HepG2 (cell line): ENCODE measurements at regions not wholly inside any gene's neighbourhood (a gene's known extent, or its start where the extent isn't known, plus 50 kb on each side); places are given as distances from the start of the nearest gene placed in this dataset.

Source experiments
- ATAC-seq: fragments of 200-7000 bp; cut with Tn5 transposase; 3 replicates; pipeline ENCODE4 v1.9.1; 2020; ENCODE audit warnings: mild to moderate bottlenecking, moderate library complexity
- BruUV-seq: library from RNA; stranded (reverse); fragments of 400-500 nt; replicated peaks from 2 replicates; lab custom pipeline; 2021; lab: Mats Ljungman, UMichigan
- CTCF ChIA-PET: fragments of 300-600 bp; formaldehyde crosslinking; extraction: SDS; loops from one replicate; lab custom pipeline; 2021; ENCODE audit warnings: low total read pairs, inconsistent platforms, low intra/inter-chr PET ratio; lab: Yijun Ruan, JAX
- POLR2A ChIA-PET: fragments of 350-600 bp; sonication (Branson Sonifier 250); formaldehyde crosslinking; loops from one replicate; lab custom pipeline; 2020; ENCODE audit warnings: antibody characterized with exemption, inconsistent platforms; lab: Yijun Ruan, JAX
- DNase-seq: peaks from one replicate; pipeline ENCODE4 v3.0.0-alpha.2; 2015; ENCODE audit warnings: low spot score
- FAIRE-seq: peaks from 3 replicates; lab custom pipeline; 2011; peaks lifted over from hg19 to GRCh38; lab: Jason Lieb, UNC
- H2AFZ ChIP-seq: one replicate; pipeline ENCODE4 v1.6.1; 2011; ENCODE audit warnings: low read length, inconsistent platforms
- H3K27ac ChIP-seq: fragments of 300-600 bp; 3 replicates; pipeline ENCODE4 v1.8.0; 2011; ENCODE audit warnings: mixed run types, mild to moderate bottlenecking, mixed read lengths, low read length, inconsistent platforms; ENCODE audit not compliant: insufficient read depth; ENCODE audit errors: extremely low read length
- H3K27me3 ChIP-seq, 2 experiments: fragments of 200-600 bp in 1 of 2; 2 replicates in 1 of 2; 3 replicates in 1 of 2; pipeline versions ENCODE4 v1.6.0 to v1.8.0; 2011; ENCODE audit warnings: low read length in 2 of 2, mild to moderate bottlenecking in 2 of 2, moderate library complexity in 2 of 2, inconsistent platforms in 1 of 2; ENCODE audit not compliant: insufficient read depth in 2 of 2, control insufficient read depth in 1 of 2
- H3K36me3 ChIP-seq, 2 experiments: fragments of 200-600 bp in 1 of 2; replicated peaks in 1 of 2; 2 replicates in 1 of 2; 3 replicates in 1 of 2; pipeline versions ENCODE4 v1.5.1 to v1.8.0; 2011; ENCODE audit warnings: low read length in 2 of 2, inconsistent platforms in 1 of 2; ENCODE audit not compliant: insufficient read depth in 2 of 2, control insufficient read depth in 1 of 2
- H3K4me1 ChIP-seq: 2 replicates; pipeline ENCODE4 v1.5.1; 2012; ENCODE audit warnings: low read length, inconsistent platforms; ENCODE audit not compliant: insufficient read depth
- H3K4me2 ChIP-seq: 2 replicates; pipeline ENCODE4 v1.6.0; 2011; ENCODE audit warnings: low read depth, low read length, inconsistent platforms
- H3K4me3 ChIP-seq, 3 experiments: fragments of 200-600 bp in 1 of 3; sonication (generic), shearing (Covaris generic) in 1 of 3; replicated peaks in 1 of 3; 2 replicates each; pipeline ENCODE4 v1.5.1; 2011 to 2016; ENCODE audit warnings: low read length in 3 of 3, inconsistent platforms in 2 of 3, low read depth in 2 of 3, mild to moderate bottlenecking in 2 of 3, control low read depth in 1 of 3, mixed read lengths in 1 of 3; ENCODE audit not compliant: insufficient read depth in 1 of 3
- H3K79me2 ChIP-seq: one replicate; pipeline ENCODE4 v1.6.1; 2011; ENCODE audit warnings: low read length, inconsistent platforms; ENCODE audit not compliant: insufficient read depth
- H3K9ac ChIP-seq: 2 replicates; pipeline ENCODE4 v1.6.0; 2011; ENCODE audit warnings: mild to moderate bottlenecking, low read depth, low read length, inconsistent platforms; ENCODE audit not compliant: insufficient read depth
- H3K9me3 ChIP-seq: 2 replicates; pipeline ENCODE4 v1.5.1; 2012; ENCODE audit warnings: mild to moderate bottlenecking, low read length
- H4K20me1 ChIP-seq: 2 replicates; pipeline ENCODE4 v1.6.0; 2011; ENCODE audit warnings: inconsistent platforms, mild to moderate bottlenecking, low read length, moderate library complexity; ENCODE audit not compliant: insufficient read depth
- MED13 ChIP-seq: sonication (generic); formaldehyde crosslinking; IDR thresholded peaks from 2 replicates; pipeline ENCODE4 v1.5.0; 2020; ENCODE audit warnings: missing genetic modification reagents
- ZNF136 ChIP-seq: sonication (generic); formaldehyde crosslinking; IDR thresholded peaks from 2 replicates; pipeline ENCODE4 v1.8.1; 2022; ENCODE audit warnings: low read depth, mild to moderate bottlenecking, moderate library complexity, missing genetic modification reagents
- ZNF329 ChIP-seq: sonication (generic); formaldehyde crosslinking; IDR thresholded peaks from 2 replicates; pipeline ENCODE4 v1.9.0; 2021; ENCODE audit warnings: low read depth, mild to moderate bottlenecking, missing genetic modification reagents
- ZNF33B ChIP-seq: sonication (generic); formaldehyde crosslinking; IDR thresholded peaks from 2 replicates; pipeline ENCODE4 v1.5.1; 2020; ENCODE audit warnings: mild to moderate bottlenecking, missing genetic modification reagents
- WGBS: methylation state at CpG from one replicate; pipeline ENCODE4 v1.1.6; 2017; ENCODE audit warnings: low lambda C conversion rate; 5-methylcytosine and 5-hydroxymethylcytosine counted together
- in situ Hi-C: cut with HindIII; loops from 2 replicates; pipeline ENCODE4 v1.10.0; 2017; ENCODE audit warnings: low pct_unique_long_range_greater_than_20kb; ENCODE audit not compliant: extremely low pct_ligation_motif_present
- intact Hi-C: fragments of 100-400 bp; cut with micrococcal nuclease; formaldehyde crosslinking; loops from one replicate; pipeline ENCODE4 v1.10.0; 2022; ENCODE audit not compliant: unreplicated experiment
- TF ChIP-seq, protein P1 (sequence below): sonication (generic); formaldehyde crosslinking; IDR thresholded peaks from 2 replicates; pipeline ENCODE4 v1.4.0; 2020; ENCODE audit warnings: low read depth, mild to moderate bottlenecking, missing genetic modification reagents
- TF ChIP-seq, protein P2 (sequence below): IDR thresholded peaks from 2 replicates; pipeline ENCODE4 v1.6.1; 2016; ENCODE audit warnings: missing compliant biosample characterization, missing genetic modification reagents, borderline replicate concordance
- TF ChIP-seq, protein P3 (sequence below): sonication (generic); formaldehyde crosslinking; IDR thresholded peaks from 2 replicates; pipeline ENCODE4 v1.4.0; 2020; ENCODE audit warnings: mild to moderate bottlenecking, low read depth, missing genetic modification reagents

DNA sequence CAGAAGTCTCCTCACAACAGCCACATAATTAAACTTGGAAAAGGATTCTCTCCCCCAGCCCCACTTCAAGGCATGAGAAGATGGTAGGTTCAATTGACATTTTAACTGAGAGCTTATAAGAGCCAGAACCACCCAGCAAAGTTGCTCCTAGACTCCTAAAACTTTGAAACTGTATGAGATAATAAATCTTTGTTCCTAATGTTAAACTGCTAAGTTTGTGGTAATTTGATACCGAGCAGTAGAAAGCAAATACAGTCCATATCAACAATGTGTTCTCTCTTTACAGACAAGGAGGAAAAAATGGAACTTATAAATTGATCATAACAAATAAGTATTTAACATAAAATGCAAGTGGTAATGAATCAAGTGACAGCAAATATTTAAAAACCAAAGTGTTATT, 831.8 kb downstream of the MAFB start:
- intact Hi-C loops = no loop called here
- Histone ChIP-seq H3K9ac (no peak overlapping the region), H3K9me3 (peaks cover 96% of the 10 kb centered on the region), H3K79me2 (no peaks in the 10 kb centered on the region), H2AFZ (no peak overlapping the region), H3K4me3 (no peak overlapping the region), H4K20me1 (no peaks in the 10 kb centered on the region), H3K27me3 (no peaks in the 10 kb centered on the region)
- no peak for ATAC-seq
- ChIA-PET POLR2A (no interaction called here), CTCF (no interaction called here)
- no peak for DNase-seq
- TF ChIP-seq ZNF136 (CRISPR knock-in tag) = no peak
- TF ChIP-seq ZNF329 (CRISPR knock-in tag) = no peak
- TF ChIP-seq, protein P1, sequence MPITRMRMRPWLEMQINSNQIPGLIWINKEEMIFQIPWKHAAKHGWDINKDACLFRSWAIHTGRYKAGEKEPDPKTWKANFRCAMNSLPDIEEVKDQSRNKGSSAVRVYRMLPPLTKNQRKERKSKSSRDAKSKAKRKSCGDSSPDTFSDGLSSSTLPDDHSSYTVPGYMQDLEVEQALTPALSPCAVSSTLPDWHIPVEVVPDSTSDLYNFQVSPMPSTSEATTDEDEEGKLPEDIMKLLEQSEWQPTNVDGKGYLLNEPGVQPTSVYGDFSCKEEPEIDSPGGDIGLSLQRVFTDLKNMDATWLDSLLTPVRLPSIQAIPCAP = no peak
- TF ChIP-seq ZNF33B (CRISPR knock-in tag) = no peak
- TF ChIP-seq, protein P2, sequence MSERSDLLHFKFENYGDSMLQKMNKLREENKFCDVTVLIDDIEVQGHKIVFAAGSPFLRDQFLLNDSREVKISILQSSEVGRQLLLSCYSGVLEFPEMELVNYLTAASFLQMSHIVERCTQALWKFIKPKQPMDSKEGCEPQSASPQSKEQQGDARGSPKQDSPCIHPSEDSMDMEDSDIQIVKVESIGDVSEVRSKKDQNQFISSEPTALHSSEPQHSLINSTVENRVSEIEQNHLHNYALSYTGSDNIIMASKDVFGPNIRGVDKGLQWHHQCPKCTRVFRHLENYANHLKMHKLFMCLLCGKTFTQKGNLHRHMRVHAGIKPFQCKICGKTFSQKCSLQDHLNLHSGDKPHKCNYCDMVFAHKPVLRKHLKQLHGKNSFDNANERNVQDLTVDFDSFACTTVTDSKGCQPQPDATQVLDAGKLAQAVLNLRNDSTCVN = no peak
- TF ChIP-seq MED13 (CRISPR knock-in tag) = no peak
- TF ChIP-seq, protein P3, sequence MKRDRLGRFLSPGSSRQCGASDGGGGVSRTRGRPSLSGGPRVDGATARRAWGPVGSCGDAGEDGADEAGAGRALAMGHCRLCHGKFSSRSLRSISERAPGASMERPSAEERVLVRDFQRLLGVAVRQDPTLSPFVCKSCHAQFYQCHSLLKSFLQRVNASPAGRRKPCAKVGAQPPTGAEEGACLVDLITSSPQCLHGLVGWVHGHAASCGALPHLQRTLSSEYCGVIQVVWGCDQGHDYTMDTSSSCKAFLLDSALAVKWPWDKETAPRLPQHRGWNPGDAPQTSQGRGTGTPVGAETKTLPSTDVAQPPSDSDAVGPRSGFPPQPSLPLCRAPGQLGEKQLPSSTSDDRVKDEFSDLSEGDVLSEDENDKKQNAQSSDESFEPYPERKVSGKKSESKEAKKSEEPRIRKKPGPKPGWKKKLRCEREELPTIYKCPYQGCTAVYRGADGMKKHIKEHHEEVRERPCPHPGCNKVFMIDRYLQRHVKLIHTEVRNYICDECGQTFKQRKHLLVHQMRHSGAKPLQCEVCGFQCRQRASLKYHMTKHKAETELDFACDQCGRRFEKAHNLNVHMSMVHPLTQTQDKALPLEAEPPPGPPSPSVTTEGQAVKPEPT (CRISPR knock-in tag) = no peak
- TF ChIP-seq, all 625 proteins: peak for 0
- BruUV-seq = no TSS peak
- Histone ChIP-seq H3K4me1 (no peaks in the 10 kb centered on the region), H3K4me2 (no peak overlapping the region), H3K36me3 (no peaks in the 10 kb centered on the region), H3K27ac (no peak overlapping the region)
- 4% methylated on average over 1 of the region's 1 CpG for WGBS
- FAIRE-seq = no peak
- in situ Hi-C loops = no loop called here
